NOMO-1 treated with dmso at 0.1 percent for 144 hours (cell line): ENCODE measurements at regions not wholly inside any gene's neighbourhood (a gene's known extent, or its start where the extent isn't known, plus 50 kb on each side); places are given as distances from the start of the nearest gene placed in this dataset.

ENCODE experiments used
- DNase-seq: peaks from one replicate; lab custom pipeline; 2025; ENCODE audit not compliant: unreplicated experiment; lab: John Stamatoyannopoulos, UW

DNA sequence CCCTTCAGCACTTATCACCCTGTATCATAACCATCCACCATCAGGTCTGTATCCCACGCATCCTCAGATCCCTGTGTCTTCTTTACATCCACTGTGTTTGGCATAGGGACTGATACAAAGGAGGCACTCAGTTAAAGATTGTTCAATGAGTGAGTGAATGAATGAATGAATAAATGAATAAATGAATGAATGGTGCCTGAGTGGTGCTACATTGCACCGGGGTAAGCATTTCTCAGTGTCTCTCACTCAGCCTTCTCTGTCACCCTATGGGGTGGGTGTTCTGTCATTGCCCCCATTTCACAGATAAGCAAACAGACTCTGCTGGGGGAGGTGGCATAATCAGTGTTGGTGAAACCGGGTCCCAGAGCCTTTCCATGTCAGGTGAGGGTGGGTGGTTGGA lies 56.6 kb upstream of the ID3 start:
- DNase-seq: no peak

DNA sequence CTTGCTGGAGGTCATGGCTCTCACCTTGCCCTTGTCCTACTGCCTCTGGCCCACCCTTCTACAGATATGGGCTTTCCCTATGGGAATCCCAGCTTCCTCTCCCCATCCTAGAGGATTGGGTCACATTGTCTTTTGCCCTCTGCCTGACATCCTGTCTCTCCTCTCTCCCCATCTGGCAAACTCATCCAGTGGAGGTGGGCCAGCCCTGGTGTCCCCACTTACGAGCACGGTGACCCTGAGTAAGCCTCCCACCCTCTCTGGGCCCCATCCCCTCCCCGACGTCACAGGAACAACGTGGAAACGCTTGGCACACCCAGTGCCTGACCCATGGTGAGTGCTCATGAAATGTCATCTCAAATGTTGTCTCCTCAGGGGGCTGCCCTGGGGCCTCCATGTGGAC lies 56.1 kb upstream of the ID3 start:
- DNase-seq: no peak

DNA sequence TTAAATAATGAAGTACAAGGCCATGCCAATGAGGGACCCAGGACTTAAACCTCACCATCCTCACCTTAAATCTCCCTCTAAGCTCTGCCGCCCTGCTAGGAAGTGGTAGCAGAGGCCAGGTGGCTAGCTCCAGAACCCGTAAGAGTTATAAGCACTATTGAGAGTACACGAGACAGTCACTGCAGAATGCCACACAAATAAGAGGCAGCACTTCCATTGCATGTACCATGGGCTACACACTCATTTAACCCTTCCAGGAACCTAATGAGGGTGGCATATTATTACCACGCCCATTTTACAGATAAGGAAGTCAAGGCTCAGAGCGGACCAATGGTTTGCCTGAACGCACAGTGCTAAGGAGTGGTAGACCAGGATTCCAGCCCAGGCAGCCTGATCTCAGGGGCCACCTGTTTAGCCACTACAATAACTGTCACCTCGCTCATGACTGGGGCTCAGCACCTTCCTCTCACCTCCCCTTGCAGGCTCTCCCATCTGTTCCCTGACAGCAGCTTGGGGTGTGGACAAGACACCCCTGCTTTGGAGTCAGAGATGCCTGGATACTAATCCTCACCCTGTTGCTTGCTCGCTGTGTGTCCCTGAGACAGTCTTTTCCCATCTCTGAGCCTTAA lies 54.8 kb upstream of the ID3 start:
- no peak for DNase-seq

DNA sequence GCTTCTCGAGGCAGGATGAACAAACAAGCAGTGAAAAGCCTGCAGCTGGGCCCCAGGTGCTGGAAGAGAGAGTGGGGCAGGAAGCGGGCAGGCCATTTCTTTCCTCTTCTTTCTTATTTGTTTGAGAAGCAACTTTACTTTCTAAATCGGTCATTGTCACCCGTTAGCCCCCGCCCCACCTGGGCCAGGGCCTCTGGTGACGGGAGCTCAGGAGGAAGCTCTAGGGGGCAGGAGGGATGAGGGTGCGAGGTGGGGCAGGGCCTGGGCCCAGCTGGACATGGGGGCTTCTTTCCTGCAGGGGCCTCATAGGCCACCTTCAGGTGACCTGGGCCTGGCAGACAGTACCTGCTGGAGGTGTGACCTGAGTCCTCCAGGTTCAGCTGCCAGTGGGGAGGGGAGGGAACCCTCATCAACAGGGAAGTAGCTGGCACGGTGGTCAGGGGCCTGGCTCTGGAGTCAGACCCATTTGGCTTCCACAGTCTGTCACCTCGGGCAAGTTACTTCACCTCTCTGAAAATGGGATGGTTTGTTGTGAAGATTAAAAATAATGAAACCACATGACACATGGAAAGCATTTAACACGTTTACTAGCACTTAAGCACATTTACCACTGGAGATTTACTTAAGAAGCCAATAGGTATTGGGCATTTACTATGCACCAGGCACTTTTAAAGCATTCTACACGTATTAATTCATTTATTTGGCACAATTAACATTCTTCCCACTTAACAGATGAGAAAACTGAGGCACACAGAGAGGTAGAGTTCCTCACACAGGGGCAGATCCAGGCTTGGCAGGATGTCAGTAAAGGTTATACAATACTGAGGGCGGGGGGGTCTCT lies 54.1 kb upstream of the ID3 start:
- no peak for DNase-seq

DNA sequence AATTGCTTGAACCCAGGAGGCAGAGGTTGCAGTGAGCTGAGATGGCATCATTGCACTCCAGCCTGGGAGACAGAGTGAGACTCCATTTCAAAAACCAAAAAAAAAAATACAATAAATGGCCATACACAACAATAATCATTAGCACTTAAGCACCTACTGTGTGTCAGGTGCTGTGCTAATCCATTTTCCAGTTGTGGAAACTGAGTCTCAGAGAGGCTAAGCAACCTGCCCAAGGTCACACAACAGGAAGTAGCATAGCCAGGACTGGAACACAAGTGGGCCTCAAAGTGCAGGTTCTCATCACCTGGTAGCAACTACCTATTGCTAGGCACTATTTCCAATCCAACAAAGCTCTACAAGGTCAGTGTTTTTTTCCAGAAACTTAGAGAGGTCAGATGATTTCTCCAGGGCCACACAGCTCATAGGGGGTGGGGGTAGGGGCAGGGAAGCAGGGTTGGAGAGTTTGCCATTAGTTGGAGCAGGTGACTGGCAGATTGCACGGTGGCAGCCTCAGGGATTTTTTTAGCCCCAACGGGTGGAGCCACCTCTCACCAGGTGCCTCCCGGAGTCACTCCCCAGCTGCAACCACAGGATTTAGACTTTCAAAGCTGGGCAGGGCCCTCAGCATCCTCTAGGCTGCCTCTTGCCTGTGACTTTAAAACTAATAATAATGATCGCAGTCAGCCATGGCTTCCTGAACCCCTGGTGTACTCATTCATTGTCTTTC lies 52.5 kb upstream of the ID3 start:
- no peak for DNase-seq

DNA sequence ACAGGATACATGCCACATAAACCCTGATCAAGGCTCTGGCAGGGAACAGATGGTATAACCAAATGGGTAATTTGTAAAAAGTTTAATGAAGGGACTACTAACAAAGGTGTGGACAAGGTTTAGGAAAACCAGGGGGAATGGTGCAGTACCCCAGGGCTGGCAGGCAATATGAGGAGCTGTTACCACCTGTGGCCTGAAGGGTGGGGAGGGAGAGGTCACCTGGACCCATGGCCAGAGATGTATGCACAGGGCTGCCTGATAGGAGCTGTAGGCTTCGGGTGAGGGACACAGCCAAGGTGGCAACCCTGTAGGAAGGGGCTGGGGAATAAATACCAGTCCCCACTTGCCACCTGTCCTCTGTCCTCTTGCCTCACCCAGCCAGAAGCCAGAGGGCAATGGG lies 51.4 kb upstream of the ID3 start:
- no peak for DNase-seq

DNA sequence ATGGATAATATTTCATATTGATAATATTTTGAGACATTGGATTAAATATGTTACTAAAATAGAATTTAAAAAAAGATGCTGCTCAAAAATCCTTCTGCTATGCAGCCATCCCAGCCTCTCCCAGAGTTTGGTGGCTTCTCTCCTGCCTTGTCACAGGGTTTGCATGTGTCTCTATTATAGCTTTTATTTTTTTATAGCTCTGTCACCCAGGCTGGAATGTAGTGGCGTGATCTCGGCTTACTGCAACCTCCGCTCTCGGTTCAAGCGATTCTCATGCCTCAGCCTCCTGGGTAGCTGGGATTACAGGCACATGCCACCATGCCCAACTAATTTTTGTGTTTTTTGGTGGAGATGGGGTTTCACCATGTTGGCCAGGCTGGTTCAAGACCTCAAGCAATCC lies 50.7 kb upstream of the ID3 start:
- no peak for DNase-seq
